Stimulated activated CD8-positive, alpha-beta memory T cell treated with anti-CD3 and anti-CD28 coated beads, Interleukin-12 subunit alpha, Interleukin-12 subunit beta, amount 100 ng/mL, for 24 hours (primary cell): ENCODE measurements at regions not wholly inside any gene's neighbourhood (a gene's known extent, or its start where the extent isn't known, plus 50 kb on each side); places are given as distances from the start of the nearest gene placed in this dataset.
"Not testable (repeated sequence)": the region's sequence is repeated elsewhere in the genome, so short reads cannot be mapped to it uniquely, and the experiment has no call there.

Experiments
- DNase-seq: peaks from one replicate; pipeline ENCODE4 v3.0.0-alpha.2; 2020; ENCODE audit errors: extremely low read depth

GRCh38 chr2:43071599-43072550, 154.5 kb downstream of the ZFP36L2 start:
- DNase-seq, result no peak

- no peak for DNase-seq
These were observed 155.5 kb downstream of the ZFP36L2 start for GRCh38 chr2:43070676-43071502.

- DNase-seq, result no peak
These were observed 156.4 kb downstream of the ZFP36L2 start for GRCh38 chr2:43070030-43070429.

GRCh38 chr2:43068631-43069517, 157.5 kb downstream of the ZFP36L2 start:
- no peak for DNase-seq

- no peak for DNase-seq
These were observed 158.3 kb downstream of the ZFP36L2 start for GRCh38 chr2:43068041-43068533.

- no peak for DNase-seq
These were observed 159.0 kb downstream of the ZFP36L2 start for GRCh38 chr2:43067254-43068040.

- not testable (repeated sequence) for DNase-seq
These were observed 159.7 kb downstream of the ZFP36L2 start for GRCh38 chr2:43066541-43067253.

GRCh38 chr2:43065871-43066270, 160.5 kb downstream of the ZFP36L2 start:
- DNase-seq, result no peak

GRCh38 chr2:43065036-43065435, 161.4 kb downstream of the ZFP36L2 start:
- no peak for DNase-seq

GRCh38 chr2:43063096-43063495, 163.3 kb downstream of the ZFP36L2 start:
- not testable (repeated sequence) for DNase-seq

- DNase-seq, result no peak
These were observed 164.3 kb downstream of the ZFP36L2 start for GRCh38 chr2:43062058-43062457.

GRCh38 chr2:43060390-43061016, 165.9 kb downstream of the ZFP36L2 start:
- no peak for DNase-seq

GRCh38 chr2:43059183-43059897, 167.1 kb downstream of the ZFP36L2 start:
- peak; percentile 26 for DNase-seq

GRCh38 chr2:43058726-43059110, 167.7 kb downstream of the ZFP36L2 start:
- DNase-seq, result no peak

GRCh38 chr2:43057742-43058725, 168.4 kb downstream of the ZFP36L2 start:
- no peak for DNase-seq

- DNase-seq, result no peak
These were observed 169.2 kb downstream of the ZFP36L2 start for GRCh38 chr2:43057026-43057741.

GRCh38 chr2:43055985-43056384, 170.4 kb downstream of the ZFP36L2 start:
- no peak for DNase-seq
